Liver (tissue), 8 donors: ENCODE measurements at regions not wholly inside any gene's neighbourhood (a gene's known extent, or its start where the extent isn't known, plus 50 kb on each side); places are given as distances from the start of the nearest gene placed in this dataset.

Experiments
- DNase-seq: peaks from one replicate; pipeline ENCODE4 v3.0.0-alpha.2; 2017; ENCODE audit warnings: low spot score
- H3K27ac ChIP-seq, 2 donors: one replicate each; pipeline ENCODE4 v1.7.0; 2013; ENCODE audit warnings: inconsistent platforms in 2 of 2, low read length in 2 of 2, control low read depth in 1 of 2, low read depth in 1 of 2, mild to moderate bottlenecking in 1 of 2
- H3K27me3 ChIP-seq, 4 donors: one replicate each; pipeline versions ENCODE4 v1.6.1 to v1.7.0; 2013; ENCODE audit warnings: low read length in 3 of 4, inconsistent platforms in 1 of 4, mild to moderate bottlenecking in 1 of 4, moderate library complexity in 1 of 4; ENCODE audit not compliant: control insufficient read depth in 4 of 4, insufficient read depth in 4 of 4
- H3K36me3 ChIP-seq, 4 donors: one replicate each; pipeline versions ENCODE4 v1.6.1 to v1.7.0; 2013; ENCODE audit warnings: low read length in 3 of 4, mild to moderate bottlenecking in 3 of 4, low read depth in 1 of 4, moderate library complexity in 1 of 4; ENCODE audit not compliant: control insufficient read depth in 4 of 4, insufficient read depth in 3 of 4
- H3K4me1 ChIP-seq, 4 donors: one replicate each; pipeline versions ENCODE4 v1.6.1 to v1.7.0; 2013; ENCODE audit warnings: low read length in 3 of 4, mild to moderate bottlenecking in 3 of 4, moderate library complexity in 1 of 4; ENCODE audit not compliant: control insufficient read depth in 4 of 4, insufficient read depth in 4 of 4
- H3K4me3 ChIP-seq, 3 donors: one replicate each; pipeline versions ENCODE4 v1.6.1 to v1.7.0; 2013; ENCODE audit warnings: low read length in 3 of 3, control low read depth in 1 of 3, low read depth in 1 of 3, mild to moderate bottlenecking in 1 of 3
- H3K9ac ChIP-seq, 2 donors: one replicate each; pipeline ENCODE4 v1.7.0; 2013; ENCODE audit warnings: low read length in 2 of 2, mild to moderate bottlenecking in 2 of 2, moderate library complexity in 2 of 2, control low read depth in 1 of 2, low read depth in 1 of 2
- H3K9me3 ChIP-seq, 4 donors: one replicate each; pipeline versions ENCODE4 v1.6.1 to v1.7.0; 2013; ENCODE audit warnings: low read length in 3 of 4; ENCODE audit not compliant: control insufficient read depth in 4 of 4
- ATF3 ChIP-seq: IDR thresholded peaks from 2 replicates; pipeline ENCODE4 v1.6.1; 2016; ENCODE audit warnings: antibody characterized with exemption
- CTCF ChIP-seq: fragments of 150-350 bp; IDR thresholded peaks from 2 replicates; pipeline ENCODE4 v1.5.1; 2017; ENCODE audit warnings: improper control_type of control experiment, low read depth, low read length; ENCODE audit not compliant: missing input control
- EGR1 ChIP-seq, 2 donors: IDR thresholded peaks; 2 replicates each; pipeline ENCODE4 v1.6.1; 2016 to 2018; ENCODE audit warnings: antibody characterized with exemption in 2 of 2, low read depth in 2 of 2
- FOXA1 ChIP-seq: IDR thresholded peaks from 2 replicates; pipeline ENCODE4 v1.6.1; 2016; ENCODE audit warnings: antibody characterized with exemption
- FOXA2 ChIP-seq: IDR thresholded peaks from 2 replicates; pipeline ENCODE4 v1.6.1; 2016; ENCODE audit warnings: antibody characterized with exemption
- GABPA ChIP-seq, 2 donors: IDR thresholded peaks in 1 of 2; conservative IDR thresholded peaks in 1 of 2; 2 replicates each; pipeline ENCODE4 v1.6.1; 2016; ENCODE audit warnings: antibody characterized with exemption in 2 of 2, mild to moderate bottlenecking in 1 of 2, moderate library complexity in 1 of 2
- HNF4A ChIP-seq, 2 donors: conservative IDR thresholded peaks; 2 replicates each; pipeline ENCODE4 v1.6.1; 2016; ENCODE audit warnings: antibody characterized with exemption in 2 of 2, mild to moderate bottlenecking in 2 of 2
- HNF4G ChIP-seq: IDR thresholded peaks from 2 replicates; pipeline ENCODE4 v1.6.1; 2016; ENCODE audit warnings: antibody characterized with exemption
- JUND ChIP-seq, 2 donors: IDR thresholded peaks; 2 replicates each; pipeline ENCODE4 v1.6.1; 2016; ENCODE audit warnings: antibody characterized with exemption in 2 of 2
- NR2F2 ChIP-seq: IDR thresholded peaks from 2 replicates; pipeline ENCODE4 v1.6.1; 2016; ENCODE audit warnings: antibody characterized with exemption
- RAD21 ChIP-seq, 2 donors: IDR thresholded peaks; 2 replicates each; pipeline ENCODE4 v1.6.1; 2016; ENCODE audit warnings: antibody characterized with exemption in 2 of 2, mild to moderate bottlenecking in 2 of 2
- RXRA ChIP-seq, 2 donors: IDR thresholded peaks; 2 replicates each; pipeline ENCODE4 v1.6.1; 2017 to 2018; ENCODE audit warnings: antibody characterized with exemption in 2 of 2, mild to moderate bottlenecking in 1 of 2
- SP1 ChIP-seq: IDR thresholded peaks from 2 replicates; pipeline ENCODE4 v1.6.1; 2018; ENCODE audit warnings: antibody characterized with exemption, mild to moderate bottlenecking
- TAF1 ChIP-seq: conservative IDR thresholded peaks from 2 replicates; pipeline ENCODE4 v1.6.1; 2016; ENCODE audit warnings: antibody characterized with exemption, mild to moderate bottlenecking
- YY1 ChIP-seq: IDR thresholded peaks from 2 replicates; pipeline ENCODE4 v1.6.1; 2016; ENCODE audit warnings: antibody characterized with exemption, mild to moderate bottlenecking
- ZBTB33 ChIP-seq: IDR thresholded peaks from 2 replicates; pipeline ENCODE4 v1.6.1; 2016; ENCODE audit warnings: antibody characterized with exemption
- WGBS: extraction: QIAGEN DNeasy Blood & Tissue Kit; methylation state at CpG from one replicate; pipeline ENCODE4 v1.1.7; 2013; 5-methylcytosine and 5-hydroxymethylcytosine counted together
- TF ChIP-seq, protein P1 (sequence below): IDR thresholded peaks from 2 replicates; pipeline ENCODE4 v1.6.1; 2016; ENCODE audit warnings: antibody characterized with exemption, mild to moderate bottlenecking
- TF ChIP-seq, protein P2 (sequence below): IDR thresholded peaks from 2 replicates; pipeline ENCODE4 v1.6.1; 2016; ENCODE audit warnings: antibody characterized with exemption
- donor health status: healthy.
- donor health status: healthy.
- donor health status: healthy.
- donor health status: healthy.
- donor health status: healthy.

DNA sequence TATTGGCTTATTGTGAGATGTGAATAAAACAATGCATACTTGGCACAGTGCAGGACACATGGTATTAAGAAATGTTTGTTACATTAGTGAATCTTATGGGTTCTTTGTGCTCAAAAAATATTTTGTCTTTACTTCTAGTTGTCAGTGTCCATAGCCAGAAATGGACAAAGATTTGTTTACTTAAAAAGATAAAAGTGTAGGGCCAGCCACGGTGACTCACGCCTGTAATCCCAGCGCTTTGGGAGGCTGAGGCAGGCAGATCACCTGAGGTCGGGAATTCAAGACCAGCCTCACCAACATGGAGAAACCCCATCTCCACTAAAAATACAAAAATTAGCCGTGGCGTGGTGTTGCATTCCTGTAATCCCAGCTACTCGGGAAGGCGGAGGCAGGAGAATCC is 654.6 kb upstream of the NEGR1 start:
- no peaks in the 10 kb centered on the region for H3K27me3 ChIP-seq
- whole genome bisulfite sequencing = 76% methylated on average over 8 of the region's 8 CpGs
- no peaks in the 10 kb centered on the region for H3K9me3 ChIP-seq
- no peak overlapping the region for H3K9ac ChIP-seq
- H3K4me3 ChIP-seq = no peak overlapping the region
- H3K36me3 ChIP-seq = no peaks in the 10 kb centered on the region
- no peak for DNase-seq
- no peaks in the 10 kb centered on the region for H3K4me1 ChIP-seq
- no peak overlapping the region for H3K27ac ChIP-seq
- no peak for TF ChIP-seq FOXA1
- TF ChIP-seq, protein P1, sequence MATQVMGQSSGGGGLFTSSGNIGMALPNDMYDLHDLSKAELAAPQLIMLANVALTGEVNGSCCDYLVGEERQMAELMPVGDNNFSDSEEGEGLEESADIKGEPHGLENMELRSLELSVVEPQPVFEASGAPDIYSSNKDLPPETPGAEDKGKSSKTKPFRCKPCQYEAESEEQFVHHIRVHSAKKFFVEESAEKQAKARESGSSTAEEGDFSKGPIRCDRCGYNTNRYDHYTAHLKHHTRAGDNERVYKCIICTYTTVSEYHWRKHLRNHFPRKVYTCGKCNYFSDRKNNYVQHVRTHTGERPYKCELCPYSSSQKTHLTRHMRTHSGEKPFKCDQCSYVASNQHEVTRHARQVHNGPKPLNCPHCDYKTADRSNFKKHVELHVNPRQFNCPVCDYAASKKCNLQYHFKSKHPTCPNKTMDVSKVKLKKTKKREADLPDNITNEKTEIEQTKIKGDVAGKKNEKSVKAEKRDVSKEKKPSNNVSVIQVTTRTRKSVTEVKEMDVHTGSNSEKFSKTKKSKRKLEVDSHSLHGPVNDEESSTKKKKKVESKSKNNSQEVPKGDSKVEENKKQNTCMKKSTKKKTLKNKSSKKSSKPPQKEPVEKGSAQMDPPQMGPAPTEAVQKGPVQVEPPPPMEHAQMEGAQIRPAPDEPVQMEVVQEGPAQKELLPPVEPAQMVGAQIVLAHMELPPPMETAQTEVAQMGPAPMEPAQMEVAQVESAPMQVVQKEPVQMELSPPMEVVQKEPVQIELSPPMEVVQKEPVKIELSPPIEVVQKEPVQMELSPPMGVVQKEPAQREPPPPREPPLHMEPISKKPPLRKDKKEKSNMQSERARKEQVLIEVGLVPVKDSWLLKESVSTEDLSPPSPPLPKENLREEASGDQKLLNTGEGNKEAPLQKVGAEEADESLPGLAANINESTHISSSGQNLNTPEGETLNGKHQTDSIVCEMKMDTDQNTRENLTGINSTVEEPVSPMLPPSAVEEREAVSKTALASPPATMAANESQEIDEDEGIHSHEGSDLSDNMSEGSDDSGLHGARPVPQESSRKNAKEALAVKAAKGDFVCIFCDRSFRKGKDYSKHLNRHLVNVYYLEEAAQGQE = no peak
- TF ChIP-seq JUND (IDR thresholded peaks at IDR 0.05) = no peak
- no peak for TF ChIP-seq YY1
- TF ChIP-seq RXRA (IDR thresholded peaks at IDR 0.05) = no peak
- no peak for TF ChIP-seq GABPA (IDR thresholded peaks at IDR 0.05 in 1 of 2, conservative IDR thresholded peaks at IDR 0.05 in 1 of 2)
- TF ChIP-seq ATF3 = no peak
- no peak for TF ChIP-seq NR2F2
- TF ChIP-seq CTCF = no peak
- no peak for TF ChIP-seq EGR1 (IDR thresholded peaks at IDR 0.05; ENCODE audit: low read depth in 2 of 2)
- TF ChIP-seq FOXA2 = no peak
- no peak for TF ChIP-seq ZBTB33
- TF ChIP-seq HNF4G = no peak
- no peak for TF ChIP-seq RAD21 (IDR thresholded peaks at IDR 0.05)
- TF ChIP-seq HNF4A (conservative IDR thresholded peaks at IDR 0.05) = no peak
- no peak for TF ChIP-seq SP1
- TF ChIP-seq, protein P2, sequence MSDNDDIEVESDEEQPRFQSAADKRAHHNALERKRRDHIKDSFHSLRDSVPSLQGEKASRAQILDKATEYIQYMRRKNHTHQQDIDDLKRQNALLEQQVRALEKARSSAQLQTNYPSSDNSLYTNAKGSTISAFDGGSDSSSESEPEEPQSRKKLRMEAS = no peak
- TF ChIP-seq TAF1 = no peak
